Left renal cortex interstitium (tissue), 4 donors: ENCODE measurements at regions not wholly inside any gene's neighbourhood (a gene's known extent, or its start where the extent isn't known, plus 50 kb on each side); places are given as distances from the start of the nearest gene placed in this dataset.
A peak's percentile ranks its signal among the peaks of the same experiment; 100 is the strongest.

Source experiments
- DNase-seq, 4 donors: peaks; one replicate each; pipeline ENCODE4 v3.0.0-alpha.2; 2013; ENCODE audit warnings: low read depth in 4 of 4, low spot score in 2 of 4, missing footprints in 1 of 4

GRCh38 chr11:105553025-105553424, 56.8 kb upstream of the GRIA4 start:
- no peak for DNase-seq

- DNase-seq, result no peak
Measured at GRCh38 chr11:105548359-105548758, 61.5 kb upstream of the GRIA4 start.

- DNase-seq, result no peak
Measured at GRCh38 chr11:105538588-105538987, 71.3 kb upstream of the GRIA4 start.

DNA sequence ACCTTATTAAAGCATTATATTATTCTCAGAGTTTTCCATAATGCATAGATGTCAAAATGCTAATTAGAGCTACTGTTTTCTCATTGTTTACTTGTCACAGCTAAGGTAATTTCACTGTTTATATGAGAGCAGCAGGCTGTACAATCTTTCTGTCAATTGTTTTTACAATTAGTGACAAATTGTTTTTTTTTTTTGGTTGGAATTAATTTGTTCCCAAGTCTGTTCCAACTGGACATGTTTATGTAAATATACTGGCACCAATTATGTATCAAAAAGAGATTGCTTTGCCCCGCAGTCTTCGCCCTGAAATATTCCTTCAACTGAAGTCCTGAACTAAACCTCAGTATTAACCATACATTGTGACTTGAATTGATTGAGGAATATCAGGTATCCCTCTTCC, 72.3 kb upstream of the GRIA4 start:
- no peak for DNase-seq

GRCh38 chr11:105524286-105524685, 85.6 kb upstream of the GRIA4 start:
- DNase-seq, result no peak

GRCh38 chr11:105520706-105521345, 89.0 kb upstream of the GRIA4 start:
- no peak for DNase-seq

DNA sequence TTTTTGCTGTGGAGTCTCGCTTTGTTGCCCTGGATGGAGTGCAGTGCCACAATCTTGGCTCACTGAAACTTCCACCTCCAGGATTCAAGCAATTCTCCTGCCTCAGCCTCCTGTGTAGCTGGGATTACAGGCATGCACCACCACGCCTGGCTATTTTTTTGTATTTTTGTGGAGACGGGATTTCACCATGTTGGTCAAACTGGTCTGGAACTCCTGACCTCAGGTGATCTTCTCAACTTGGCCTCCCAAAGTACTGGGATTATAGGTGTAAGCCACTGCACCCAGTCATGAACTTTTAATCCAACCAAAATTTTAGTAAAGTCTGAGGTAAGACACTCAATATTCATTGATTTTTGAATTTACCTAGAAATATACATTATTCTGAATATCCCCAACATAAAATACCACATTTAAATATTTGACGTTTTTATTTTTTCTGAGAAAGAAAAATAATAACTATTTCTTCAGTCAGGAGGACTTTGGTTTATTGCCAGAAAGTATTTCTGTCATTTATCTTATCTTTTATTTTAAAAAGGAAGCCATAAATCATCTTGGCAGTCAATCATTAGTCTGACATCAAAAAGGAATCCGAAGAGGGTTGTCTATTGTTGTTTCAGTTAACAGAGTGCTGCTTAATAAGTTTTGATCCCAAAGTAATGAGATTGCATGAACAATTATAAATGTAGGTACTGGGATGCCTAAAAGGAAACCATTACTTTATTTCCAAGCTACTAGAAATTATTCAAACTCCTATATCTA, 102.2 kb upstream of the GRIA4 start:
- no peak for DNase-seq

DNA sequence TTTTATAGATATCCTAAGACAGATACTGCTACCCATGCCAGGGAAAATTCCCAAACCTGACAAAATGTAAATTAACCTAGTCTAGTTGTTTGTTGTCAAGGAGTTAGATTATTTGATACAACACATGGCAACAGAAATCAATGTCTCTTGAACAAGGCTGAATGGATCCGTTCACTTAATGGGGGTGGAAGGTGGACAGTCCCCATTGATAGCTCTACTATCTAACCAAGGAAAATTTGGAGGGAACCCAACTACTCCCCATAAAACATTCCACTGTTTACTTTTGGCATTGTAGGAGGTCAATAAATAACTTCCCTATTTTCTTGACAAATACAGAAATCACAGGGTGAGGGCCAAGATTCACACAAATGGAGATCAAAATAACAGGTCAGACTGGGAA, 117.9 kb upstream of the GRIA4 start:
- no peak for DNase-seq

- DNase-seq, result no peak
Measured at GRCh38 chr11:105491394-105491793, 118.5 kb upstream of the GRIA4 start.

- no peak for DNase-seq
Measured at GRCh38 chr11:105490333-105490732, 119.5 kb upstream of the GRIA4 start.

DNA sequence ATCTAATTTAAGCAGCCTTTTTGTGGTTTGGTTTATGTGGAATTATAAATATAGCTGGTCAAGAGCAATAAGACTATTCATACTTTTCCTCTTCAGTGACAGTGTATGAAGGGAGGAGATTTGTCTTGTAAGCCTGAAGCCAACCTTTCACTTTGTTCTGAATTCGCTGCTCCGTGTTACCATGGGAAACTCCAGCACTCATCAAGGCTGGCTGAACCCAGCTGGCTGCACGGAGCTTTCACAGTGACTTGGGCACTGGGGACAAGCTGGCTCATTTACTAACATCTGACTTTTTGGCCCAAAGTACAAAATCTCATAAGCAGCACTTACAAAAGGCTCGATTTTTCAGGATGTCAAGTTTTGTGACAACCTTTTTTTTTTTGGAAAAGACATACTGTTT, 120.4 kb upstream of the GRIA4 start:
- DNase-seq, result peak in 2 of 4 donors; percentile 5 to 17

GRCh38 chr11:105486929-105487328, 122.9 kb upstream of the GRIA4 start:
- DNase-seq, result no peak

DNA sequence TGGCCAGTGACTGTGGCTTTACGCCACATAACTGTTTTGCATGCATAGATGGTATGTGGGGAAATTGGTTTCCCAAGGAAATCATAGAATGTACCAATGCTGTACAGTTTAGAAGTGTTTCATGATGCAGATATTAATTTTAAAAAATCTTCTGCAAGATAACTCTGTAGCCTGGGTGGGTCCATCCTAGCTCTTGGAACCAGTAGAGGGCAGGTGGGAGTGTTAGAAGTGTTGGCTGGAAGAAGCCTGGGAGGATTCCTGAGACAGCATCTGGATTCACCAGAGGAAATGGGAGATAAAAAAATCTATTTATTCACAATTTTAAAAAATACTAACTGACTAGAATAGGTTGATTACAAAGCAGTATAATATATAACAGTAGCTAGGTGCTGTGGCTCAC, 139.9 kb upstream of the GRIA4 start:
- DNase-seq, result no peak

- DNase-seq, result no peak
Measured at GRCh38 chr11:105468154-105468553, 141.7 kb upstream of the GRIA4 start.

GRCh38 chr11:105466582-105467228, 143.2 kb upstream of the GRIA4 start:
- peak in 1 of 4 donors; percentile 13 for DNase-seq

DNA sequence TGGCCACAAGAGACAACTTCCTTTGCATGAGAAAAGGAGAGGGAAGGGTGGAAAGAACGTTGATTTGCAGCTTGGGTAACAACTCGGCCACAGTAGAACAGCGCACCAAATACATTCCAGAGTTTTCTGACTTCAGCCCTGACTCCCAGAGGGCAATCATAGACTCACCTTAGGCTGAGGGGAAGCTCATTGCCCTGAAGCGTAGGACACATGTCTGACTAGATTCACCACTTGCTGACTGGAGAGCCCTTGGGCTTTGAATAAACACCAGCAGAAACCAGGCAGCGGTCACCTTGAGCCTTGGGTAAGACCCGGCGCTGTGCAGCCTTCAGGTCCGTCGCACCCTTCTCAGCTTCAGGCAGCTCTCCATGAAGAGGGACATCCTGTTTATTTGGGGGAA, 151.8 kb upstream of the GRIA4 start:
- no peak for DNase-seq

- DNase-seq, result no peak
Measured at GRCh38 chr11:105456950-105457349, 152.9 kb upstream of the GRIA4 start.

GRCh38 chr11:105449100-105449734, 160.7 kb upstream of the GRIA4 start:
- no peak for DNase-seq

GRCh38 chr11:105448703-105449079, 161.2 kb upstream of the GRIA4 start:
- DNase-seq, result no peak

DNA sequence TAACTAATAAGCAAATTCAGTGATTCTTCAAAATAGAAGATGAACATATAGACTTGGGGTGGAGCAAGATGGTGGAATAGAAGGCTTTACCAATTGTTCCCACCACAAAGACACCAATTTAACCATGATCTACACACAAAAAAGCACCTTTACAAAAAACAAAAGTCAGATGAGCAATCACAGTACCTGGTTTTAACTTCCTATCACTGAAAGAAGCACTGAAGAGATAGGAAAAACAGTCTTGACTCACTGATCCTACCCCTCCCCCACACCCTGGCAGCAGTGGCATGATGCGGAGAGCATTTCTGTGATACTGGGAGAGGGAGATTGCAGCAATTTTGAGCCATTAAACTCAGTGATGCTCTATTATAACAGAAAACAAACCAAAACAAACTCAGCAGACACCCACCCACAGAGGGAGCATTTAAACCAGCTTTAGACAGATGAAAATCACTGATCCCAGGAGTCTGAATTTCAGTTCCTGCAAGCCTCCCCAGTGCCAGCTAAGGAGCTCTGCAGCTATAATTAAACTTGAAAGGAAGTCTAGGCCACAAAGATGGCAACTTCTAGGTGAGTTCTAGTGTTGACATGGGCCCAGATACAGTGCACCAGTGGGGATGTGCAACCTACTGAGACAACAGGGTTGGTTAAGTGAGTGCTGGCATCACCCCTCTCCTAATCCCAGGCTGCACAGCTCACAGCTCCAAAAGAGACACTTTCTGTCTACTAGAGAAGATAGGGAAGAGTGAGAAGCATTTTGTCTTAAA, 161.8 kb upstream of the GRIA4 start:
- no peak for DNase-seq

DNA sequence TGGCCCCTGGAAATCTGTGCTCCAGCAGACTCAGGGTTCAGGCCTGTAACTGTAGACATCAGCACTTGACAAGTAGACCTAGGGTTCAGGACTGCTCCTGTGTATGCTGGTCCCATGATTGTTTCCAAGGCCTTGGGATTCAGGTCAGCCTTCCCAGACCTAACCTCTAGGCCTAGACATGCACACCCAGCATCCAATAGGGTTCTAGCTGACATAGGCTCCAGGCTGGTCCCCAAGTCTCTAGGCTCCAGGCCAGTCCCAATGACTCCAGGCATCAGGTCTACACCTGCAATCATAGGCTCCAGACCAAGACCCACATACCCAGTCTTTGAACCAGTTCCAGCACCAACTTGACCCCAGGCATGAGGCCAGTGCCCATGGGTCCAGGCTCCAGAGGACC, 166.2 kb upstream of the GRIA4 start:
- DNase-seq, result no peak
